ENCODE measurements at regions not wholly inside any gene's neighbourhood (a gene's known extent, or its start where the extent isn't known, plus 50 kb on each side); places are given as distances from the start of the nearest gene placed in this dataset.
"Not testable (repeated sequence)": the region's sequence is repeated elsewhere in the genome, so short reads cannot be mapped to it uniquely, and the experiment has no call there.

- DNase-seq, result no peak
Measured at GRCh38 chr6:134599079-134599478, 281.2 kb upstream of the SGK1 start.

- no peak for DNase-seq
Measured at GRCh38 chr6:134596191-134596590, 278.3 kb upstream of the SGK1 start.

DNA sequence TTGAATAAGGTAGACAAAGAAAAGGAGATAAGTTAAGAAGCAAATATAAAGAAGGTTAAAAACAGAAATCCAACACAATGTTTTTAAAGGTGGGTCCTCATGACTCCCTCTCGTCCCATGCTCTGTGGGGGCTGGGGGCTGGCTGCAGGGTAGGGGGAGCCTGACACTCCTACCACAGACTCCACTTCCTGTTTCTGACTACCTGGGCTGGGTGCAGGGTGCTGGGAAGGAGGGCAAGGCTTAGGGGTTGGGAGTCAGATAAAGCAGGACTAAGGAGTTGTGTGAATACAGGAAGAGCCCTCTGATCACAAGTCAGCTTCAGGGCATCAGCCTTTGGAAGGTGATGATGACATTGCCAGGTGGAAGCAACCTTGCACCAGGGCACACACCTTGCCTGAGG lies 277.0 kb upstream of the SGK1 start:
- no peak for DNase-seq

DNA sequence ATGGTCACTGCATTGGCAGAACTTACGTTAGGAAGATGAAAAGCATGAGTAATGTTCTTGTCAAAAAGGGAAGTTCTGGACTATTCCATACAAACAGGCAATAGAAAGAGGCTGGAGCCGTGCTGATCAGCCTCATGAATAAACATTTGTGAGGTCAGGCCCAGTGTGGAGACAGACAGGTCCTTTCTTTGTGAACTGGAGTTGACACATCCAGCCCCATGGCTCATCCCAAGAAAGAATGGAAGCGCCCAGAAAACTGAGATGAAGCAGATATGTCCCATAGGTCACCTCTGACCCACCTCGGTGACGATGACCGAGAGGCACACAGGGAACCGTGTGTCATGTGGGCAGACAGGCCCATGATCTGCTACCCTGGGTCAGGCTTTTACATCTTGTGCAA lies 276.0 kb upstream of the SGK1 start:
- DNase-seq, result peak; percentile 40 to 55

DNA sequence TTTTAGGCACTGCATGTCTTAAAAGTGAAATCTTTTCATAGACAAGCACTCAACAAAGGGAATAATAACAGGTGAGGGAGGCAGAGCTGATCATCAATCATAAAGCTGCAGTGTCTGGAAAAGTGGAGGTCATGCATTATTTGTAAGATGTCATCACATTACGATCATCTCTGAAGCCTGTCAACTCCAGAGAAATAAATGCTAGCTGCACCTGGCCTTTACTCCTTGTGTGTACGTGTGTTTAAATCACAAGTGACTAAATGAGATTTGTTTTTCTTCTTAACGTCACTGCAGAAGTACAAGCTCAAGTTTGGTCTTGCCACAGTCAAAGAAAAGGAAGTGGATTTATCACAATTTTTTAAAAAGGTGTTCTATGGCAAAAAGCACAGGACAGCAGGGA lies 275.5 kb upstream of the SGK1 start:
- DNase-seq, result peak; percentile 73 to 75

DNA sequence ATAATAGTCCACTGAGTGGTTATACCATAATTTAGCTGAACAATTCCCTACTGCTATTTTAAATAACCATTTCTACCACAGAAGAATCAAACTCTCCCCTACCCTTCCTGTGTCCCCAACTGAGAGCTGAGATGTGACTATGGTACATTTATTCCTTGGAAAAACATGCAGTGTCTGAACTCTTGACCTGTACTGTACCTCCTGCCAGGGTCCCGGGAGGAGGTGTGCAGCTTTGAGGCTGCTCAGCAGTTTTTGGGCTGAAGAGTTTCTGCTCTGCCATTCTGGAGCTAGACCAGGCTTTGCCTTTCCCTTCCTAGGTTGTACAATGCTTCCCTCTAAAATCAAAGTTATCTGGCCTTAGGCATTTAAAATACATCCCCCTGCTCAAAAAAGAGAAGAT lies 275.1 kb upstream of the SGK1 start:
- DNase-seq, result peak in 1 of 2 experiments; percentile 30

GRCh38 chr6:134590449-134590848 lies 272.5 kb upstream of the SGK1 start:
- no peak for DNase-seq

- no peak for DNase-seq
Measured at GRCh38 chr6:134590004-134590403, 272.1 kb upstream of the SGK1 start.

DNA sequence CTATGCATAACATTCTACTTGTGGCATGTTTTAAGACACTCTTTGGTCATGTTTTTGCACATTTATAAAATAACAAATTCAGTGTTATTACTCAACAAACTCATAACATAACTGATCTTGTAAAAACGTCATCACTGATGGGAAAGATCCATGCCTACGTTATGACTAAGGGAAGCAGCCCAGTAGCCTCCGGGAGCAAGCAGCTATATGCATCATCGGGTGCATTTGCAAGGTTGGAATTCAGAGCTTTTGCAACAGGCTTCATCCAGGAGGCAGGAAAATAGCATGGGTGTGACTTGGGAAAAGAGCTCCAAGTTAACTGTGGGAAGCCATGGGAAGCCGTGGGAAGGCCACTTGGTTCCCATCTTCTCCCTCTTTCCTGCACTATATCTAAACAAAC lies 271.6 kb upstream of the SGK1 start:
- no peak for DNase-seq

DNA sequence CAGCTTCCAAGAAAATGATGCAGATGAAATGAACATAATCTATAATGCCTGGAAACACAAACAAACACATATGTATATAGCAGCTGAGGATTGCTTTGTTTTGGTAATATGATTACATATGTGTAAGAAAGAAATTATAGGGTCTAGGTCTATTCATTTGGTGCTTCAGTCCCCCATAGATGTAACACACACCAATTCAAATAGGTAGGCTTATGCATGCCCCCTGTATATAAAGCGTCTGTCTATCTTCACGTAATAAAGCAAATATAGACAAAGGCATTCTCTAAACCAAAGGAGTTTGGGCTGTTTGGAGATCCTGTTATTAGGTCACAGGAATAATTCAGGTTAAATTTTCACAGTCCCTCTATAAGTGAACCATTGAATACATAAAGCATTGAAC lies 270.4 kb upstream of the SGK1 start:
- no peak for DNase-seq

GRCh38 chr6:134585517-134585873 lies 267.6 kb upstream of the SGK1 start:
- DNase-seq, result peak; percentile 34 to 46

DNA sequence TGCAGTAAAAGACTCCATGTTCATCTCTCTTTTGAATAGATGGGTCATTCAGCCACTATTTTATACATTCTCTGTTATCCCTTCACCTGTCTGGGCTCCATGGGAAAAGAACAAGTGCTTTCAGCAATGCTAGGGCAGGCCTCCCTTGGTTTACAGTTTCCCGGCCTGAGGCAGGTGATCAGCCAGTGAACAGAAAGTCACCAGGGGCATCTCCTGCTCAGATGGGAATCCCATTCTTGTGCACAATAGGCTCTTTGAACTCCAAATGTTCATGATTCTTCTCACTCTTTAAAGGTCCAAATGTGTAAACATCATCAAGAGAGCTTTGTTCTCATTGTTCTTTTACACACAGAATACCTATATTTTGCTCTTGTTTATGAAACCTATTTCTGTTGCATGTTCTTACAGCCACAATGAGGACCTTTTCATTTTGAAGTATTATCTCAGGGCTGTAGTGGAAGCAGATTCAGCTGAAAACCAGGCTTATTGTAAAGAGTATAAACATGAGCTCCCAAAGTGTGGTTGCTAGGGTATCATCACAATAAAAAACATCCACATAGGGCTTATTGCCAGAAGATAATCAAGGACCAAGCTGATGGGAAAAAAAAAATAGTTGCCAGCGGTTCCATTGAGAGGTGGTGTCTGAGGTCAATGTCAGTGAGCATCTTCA lies 267.1 kb upstream of the SGK1 start:
- DNase-seq, result no peak

- DNase-seq, result peak; percentile 3 to 25
Measured at GRCh38 chr6:134577998-134578397, 260.1 kb upstream of the SGK1 start.

GRCh38 chr6:134575221-134575620 lies 257.3 kb upstream of the SGK1 start:
- no peak for DNase-seq

DNA sequence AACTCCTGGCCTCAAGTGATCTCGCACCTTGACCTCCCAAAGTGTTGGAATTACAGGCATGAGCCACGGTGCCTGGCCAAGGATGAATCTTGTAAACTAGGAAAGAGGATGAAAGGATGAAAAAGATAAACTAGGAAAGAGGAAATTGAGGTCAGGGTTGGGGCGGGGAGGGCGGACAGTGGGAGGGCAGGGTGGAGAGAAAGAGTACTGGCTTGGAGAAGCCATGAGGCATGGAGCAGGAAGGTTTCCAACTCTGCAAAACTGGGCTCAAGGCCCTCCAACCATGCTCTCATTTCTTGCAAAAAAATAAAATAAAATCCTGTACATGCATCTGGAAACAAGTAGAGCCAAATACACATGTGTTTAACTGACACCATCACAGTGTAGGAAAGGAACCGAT lies 256.6 kb upstream of the SGK1 start:
- DNase-seq, result no peak

DNA sequence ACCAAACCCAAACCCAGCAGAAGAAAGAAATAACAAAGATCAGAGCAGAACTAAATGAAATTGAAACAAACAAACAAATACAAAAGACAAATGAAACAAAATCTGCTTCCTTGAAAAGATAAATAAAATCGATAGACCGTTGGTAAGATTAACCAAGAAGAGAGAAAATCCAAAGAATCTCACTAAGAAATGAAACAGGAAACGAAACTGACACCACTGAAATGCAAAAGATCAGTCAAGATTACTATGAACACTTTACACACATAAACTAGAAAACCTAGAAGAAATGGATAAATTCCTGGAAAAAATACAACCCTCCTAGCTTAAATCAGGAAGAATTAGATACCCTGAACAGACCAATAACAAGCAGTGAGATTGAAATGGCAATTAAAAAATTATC lies 252.1 kb upstream of the SGK1 start:
- not testable (repeated sequence) for DNase-seq

DNA sequence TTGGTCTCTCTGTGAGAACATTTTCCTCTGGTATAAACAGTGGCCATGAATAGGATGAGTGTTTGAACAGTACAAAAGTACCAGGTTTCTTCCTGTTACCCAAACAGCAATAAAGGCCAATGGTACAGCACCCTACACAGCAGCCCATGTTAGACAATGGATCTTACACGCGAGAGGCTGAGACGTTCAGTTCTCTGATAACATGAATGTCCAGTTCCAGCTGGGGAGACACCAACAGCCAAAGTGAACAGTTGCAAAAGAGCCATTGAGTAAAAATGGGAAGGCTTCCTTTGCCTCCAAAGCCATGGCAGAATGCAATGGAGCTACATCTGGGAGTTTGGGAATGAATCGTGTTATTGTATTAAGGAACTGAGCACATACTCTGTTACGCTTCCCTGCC lies 246.8 kb upstream of the SGK1 start:
- peak; percentile 79 to 89 for DNase-seq

GRCh38 chr6:134560019-134560418 lies 242.1 kb upstream of the SGK1 start:
- no peak for DNase-seq

DNA sequence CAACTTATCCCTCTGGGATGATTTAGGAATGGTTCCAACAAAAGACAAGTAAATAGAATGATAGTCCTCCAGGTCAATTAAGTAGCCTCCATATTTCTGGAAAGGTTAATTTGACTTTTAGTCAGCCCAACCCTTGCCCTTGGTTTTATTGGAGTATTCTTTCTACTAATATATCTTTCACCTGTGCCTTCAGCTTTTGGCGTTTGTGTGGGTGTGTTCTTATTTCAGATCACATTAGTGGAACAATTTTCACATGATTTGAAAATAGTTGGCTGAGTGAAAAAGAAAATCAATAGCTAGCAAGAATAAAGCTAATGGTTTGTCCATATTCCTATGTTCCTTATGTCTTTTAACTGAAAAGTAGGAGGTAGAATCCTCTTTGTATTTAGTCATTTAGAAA lies 239.6 kb upstream of the SGK1 start:
- DNase-seq, result no peak

- no peak for DNase-seq
Measured at GRCh38 chr6:134555672-134556071, 237.8 kb upstream of the SGK1 start.

- no peak for DNase-seq
Measured at GRCh38 chr6:134553936-134554335, 236.0 kb upstream of the SGK1 start.

DNA sequence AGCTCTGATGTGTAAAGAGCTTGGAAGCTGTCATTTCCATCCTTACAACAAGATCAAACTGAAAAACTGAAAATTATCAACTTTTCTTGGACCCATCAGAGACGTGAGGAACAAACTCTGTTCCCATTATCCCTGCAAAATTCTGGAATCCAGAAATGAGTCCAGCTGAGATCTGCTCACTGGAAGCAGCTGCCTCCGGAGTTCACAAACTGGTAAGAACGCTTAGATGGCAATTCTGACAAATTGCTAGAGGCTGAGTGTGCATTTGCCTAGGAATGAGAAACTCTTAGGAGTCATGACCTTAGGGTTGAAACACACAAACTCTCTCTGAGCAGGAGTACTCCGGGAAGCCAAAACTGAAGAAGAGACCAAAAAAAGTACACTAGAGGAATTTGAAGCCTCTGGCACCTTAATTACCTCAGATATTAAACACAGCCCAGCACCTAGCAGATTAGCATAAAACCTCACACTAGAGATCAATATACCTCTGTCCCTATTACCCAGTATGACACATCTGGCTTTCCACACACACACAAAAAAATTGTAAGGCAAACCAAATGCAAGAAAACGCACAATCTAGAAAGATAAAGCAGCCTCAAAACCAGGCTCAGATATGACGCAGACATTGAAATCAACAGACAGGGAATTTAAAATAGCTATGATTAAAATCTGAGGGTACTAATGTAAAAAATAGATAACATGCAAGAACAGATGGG lies 233.5 kb upstream of the SGK1 start:
- DNase-seq, result no peak

DNA sequence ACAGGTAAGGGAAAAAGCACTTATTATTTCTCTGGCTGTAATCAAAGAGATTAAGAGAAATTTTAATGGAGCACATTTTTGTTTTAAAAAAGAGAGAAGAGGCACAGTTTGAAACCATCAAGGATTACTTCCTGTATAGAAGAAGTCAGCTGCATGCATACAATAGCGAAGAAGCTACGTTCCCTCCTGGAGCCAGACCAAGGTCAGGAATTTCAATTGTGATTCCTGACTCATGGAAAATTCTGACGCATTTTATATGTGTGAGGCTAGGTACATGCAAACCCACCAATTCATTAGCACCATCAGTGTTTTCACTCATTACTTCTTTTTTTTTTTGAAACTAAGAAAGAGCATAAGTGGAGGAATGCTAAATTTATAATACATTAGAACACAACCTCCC lies 232.7 kb upstream of the SGK1 start:
- no peak for DNase-seq

DNA sequence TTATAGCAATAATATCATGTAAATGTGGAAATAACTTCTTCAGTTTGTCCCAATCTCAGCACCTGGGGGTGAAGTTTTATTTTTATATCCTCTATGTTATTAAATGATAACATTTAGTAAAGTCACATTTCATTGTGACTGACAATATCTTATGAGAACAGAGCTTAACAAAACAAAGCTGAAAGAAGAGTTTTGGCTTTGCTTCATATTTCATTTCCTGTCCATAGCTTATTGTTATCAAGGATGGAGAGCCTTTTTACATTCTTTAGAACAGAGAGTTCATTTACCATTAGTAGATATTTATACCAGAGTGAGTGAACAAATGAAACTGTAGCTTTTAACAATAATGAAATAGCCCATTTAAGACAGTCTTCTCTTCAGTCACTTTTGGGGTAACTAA lies 231.9 kb upstream of the SGK1 start:
- no peak for DNase-seq
